ENCODE measurements at regions not wholly inside any gene's neighbourhood (a gene's known extent, or its start where the extent isn't known, plus 50 kb on each side); places are given as distances from the start of the nearest gene placed in this dataset.

DNA sequence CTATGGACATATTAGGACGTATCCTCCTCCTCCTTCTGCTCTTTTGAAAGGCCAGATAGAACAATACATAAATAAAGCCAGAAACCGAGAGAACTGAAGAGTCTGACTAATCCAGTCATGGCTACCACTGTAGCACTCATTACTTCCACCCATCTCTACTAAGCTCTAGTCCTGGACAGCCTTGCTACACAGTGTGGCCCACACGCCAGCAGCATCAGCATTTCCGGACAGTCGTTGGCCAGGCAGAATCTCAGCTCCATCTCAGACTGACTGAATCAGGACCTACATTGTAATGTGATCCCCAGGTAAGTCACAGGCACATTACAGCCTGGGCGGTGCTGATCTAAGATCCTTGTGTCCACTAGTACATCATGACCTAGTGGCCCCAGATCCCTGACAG is 182.9 kb downstream of the DRD1 start:
- TF ChIP-seq, protein P1, sequence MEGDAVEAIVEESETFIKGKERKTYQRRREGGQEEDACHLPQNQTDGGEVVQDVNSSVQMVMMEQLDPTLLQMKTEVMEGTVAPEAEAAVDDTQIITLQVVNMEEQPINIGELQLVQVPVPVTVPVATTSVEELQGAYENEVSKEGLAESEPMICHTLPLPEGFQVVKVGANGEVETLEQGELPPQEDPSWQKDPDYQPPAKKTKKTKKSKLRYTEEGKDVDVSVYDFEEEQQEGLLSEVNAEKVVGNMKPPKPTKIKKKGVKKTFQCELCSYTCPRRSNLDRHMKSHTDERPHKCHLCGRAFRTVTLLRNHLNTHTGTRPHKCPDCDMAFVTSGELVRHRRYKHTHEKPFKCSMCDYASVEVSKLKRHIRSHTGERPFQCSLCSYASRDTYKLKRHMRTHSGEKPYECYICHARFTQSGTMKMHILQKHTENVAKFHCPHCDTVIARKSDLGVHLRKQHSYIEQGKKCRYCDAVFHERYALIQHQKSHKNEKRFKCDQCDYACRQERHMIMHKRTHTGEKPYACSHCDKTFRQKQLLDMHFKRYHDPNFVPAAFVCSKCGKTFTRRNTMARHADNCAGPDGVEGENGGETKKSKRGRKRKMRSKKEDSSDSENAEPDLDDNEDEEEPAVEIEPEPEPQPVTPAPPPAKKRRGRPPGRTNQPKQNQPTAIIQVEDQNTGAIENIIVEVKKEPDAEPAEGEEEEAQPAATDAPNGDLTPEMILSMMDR (IDR thresholded peaks at IDR 0.05; ENCODE audit: unreplicated experiment): no peak
- Mint-ChIP-seq H3K27ac (no peak overlapping the region), H3K36me3 (ENCODE audit: insufficient read depth) (no peaks in the 10 kb centered on the region), H3K27me3 (peaks cover 3% of the 10 kb centered on the region), H3K9me3 (ENCODE audit: low read depth) (no peaks in the 10 kb centered on the region), H3K4me1 (ENCODE audit: low read depth) (peaks cover 3% of the 10 kb centered on the region), H3K4me3 (ENCODE audit: low read depth) (no peak overlapping the region)
- DNase-seq (ENCODE audit: low spot score, unreplicated experiment): no peak

DNA sequence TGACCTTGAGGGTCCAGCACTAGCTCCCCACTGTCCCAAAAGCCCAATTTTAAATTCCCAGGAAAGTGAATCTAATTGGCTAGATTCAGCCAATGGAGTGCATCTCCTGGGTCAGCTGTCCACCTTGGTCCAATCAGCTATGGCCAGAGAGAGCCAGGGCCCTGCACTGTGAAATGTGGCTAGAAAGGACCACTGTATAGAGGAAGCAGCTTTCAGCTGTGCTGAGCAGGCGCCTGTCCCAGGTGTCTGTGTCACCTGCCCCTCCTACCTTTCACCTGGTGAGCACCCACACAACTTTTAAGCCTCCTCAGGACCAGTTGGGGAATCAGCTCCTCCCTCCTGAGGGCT is 186.2 kb downstream of the DRD1 start:
- Mint-ChIP-seq H3K27ac (no peak overlapping the region), H3K4me1 (ENCODE audit: low read depth) (peaks cover 3% of the 10 kb centered on the region), H3K9me3 (ENCODE audit: low read depth) (no peaks in the 10 kb centered on the region), H3K4me3 (ENCODE audit: low read depth) (no peak overlapping the region), H3K36me3 (ENCODE audit: insufficient read depth) (no peaks in the 10 kb centered on the region), H3K27me3 (peaks cover 12% of the 10 kb centered on the region)
- no peak for DNase-seq (ENCODE audit: low spot score, unreplicated experiment)
- TF ChIP-seq, protein P1 (IDR thresholded peaks at IDR 0.05; ENCODE audit: unreplicated experiment): no peak

DNA sequence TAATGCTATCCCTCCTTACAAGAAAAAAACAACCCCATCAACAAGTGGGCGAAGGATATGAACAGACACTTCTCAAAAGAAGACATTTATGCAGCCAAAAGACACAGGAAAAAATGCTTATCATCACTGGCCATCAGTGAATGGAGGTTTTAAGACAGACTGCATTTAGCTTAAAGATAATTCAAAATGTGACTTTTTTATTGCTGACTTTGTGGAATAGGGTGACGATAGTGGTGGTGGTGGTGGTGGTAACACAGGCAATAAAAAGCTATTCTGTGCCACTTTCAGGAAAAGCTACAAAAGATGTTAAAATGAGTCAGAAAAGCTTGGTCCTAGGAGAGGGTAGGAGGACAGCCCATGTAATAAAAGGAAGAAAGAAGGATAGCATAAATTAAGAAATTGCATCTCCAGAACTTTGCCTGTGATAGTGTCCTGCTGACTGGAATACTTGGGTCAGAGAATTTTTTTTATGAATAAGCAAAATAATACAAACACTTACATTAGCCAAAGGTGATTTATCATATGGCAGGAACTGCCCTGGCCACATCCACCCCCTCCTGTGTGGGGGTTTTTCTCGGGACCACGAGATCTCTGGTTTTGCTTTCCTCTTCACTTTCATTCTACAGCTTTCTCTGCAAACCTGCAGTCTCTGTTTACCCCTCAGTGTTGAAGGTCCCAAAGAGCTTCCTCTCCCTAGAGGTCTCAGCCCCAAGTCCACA is 186.7 kb downstream of the DRD1 start:
- Mint-ChIP-seq H3K27me3 (peaks cover 17% of the 10 kb centered on the region), H3K4me1 (ENCODE audit: low read depth) (peaks cover 3% of the 10 kb centered on the region), H3K4me3 (ENCODE audit: low read depth) (no peak overlapping the region), H3K9me3 (ENCODE audit: low read depth) (no peaks in the 10 kb centered on the region), H3K36me3 (ENCODE audit: insufficient read depth) (no peaks in the 10 kb centered on the region), H3K27ac (no peak overlapping the region)
- TF ChIP-seq, protein P1 (IDR thresholded peaks at IDR 0.05; ENCODE audit: unreplicated experiment): no peak
- DNase-seq (ENCODE audit: low spot score, unreplicated experiment): no peak

DNA sequence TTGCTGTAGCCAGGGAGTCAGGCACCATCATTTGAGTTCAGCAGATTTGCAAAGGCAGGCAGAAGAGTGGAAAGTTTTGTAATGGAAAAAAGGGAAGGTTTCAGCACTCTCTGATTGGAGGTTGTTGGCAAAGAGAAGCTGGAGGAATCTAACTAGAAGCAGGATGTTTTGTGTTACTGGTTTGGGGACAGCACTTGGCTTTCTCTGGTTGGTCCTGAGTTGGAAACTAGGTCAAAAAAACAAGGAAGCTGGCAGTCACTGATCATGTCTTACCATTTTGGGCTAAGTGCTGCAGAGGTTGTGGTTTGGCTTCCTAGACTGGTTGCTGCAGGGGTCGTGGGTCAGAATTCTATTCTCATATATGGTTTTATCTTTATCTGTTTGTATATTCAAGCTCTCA is 189.8 kb downstream of the DRD1 start:
- Mint-ChIP-seq H3K4me3 (ENCODE audit: low read depth) (no peak overlapping the region), H3K27me3 (peaks cover 31% of the 10 kb centered on the region)

DNA sequence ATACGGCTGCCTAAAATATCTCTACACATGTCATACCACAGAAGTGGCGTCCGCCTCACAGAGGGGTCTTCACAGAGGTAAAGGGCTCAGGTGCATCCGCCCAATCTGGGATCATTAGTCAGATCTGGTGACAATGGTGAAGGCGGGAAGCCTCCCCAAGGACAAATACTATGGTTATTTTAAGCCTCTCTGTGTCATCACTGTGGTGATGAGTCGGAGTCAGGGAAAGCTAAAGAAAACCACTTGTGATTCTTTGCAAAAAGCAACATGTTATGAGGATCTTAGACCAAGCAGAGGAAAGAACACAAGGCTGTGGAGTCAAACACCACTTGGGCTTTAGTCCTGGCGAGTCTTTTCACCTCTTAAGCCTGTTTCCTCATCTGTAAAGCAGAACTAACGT is 190.4 kb downstream of the DRD1 start:
- H3K9me3 Mint-ChIP-seq (ENCODE audit: low read depth): no peaks in the 10 kb centered on the region
- H3K4me1 Mint-ChIP-seq (ENCODE audit: low read depth): no peaks in the 10 kb centered on the region
- peaks cover 34% of the 10 kb centered on the region for H3K27me3 Mint-ChIP-seq
- DNase-seq (ENCODE audit: low spot score, unreplicated experiment): no peak
- TF ChIP-seq, protein P1 (IDR thresholded peaks at IDR 0.05; ENCODE audit: unreplicated experiment): no peak
- no peaks in the 10 kb centered on the region for H3K36me3 Mint-ChIP-seq (ENCODE audit: insufficient read depth)
- no peak overlapping the region for H3K27ac Mint-ChIP-seq
- H3K4me3 Mint-ChIP-seq (ENCODE audit: low read depth): no peak overlapping the region

More for the DNA sequence above, 189.8 kb downstream of the DRD1 start:
- H3K27ac Mint-ChIP-seq: no peak overlapping the region
- H3K4me1 Mint-ChIP-seq (ENCODE audit: low read depth): peaks cover 1% of the 10 kb centered on the region
- no peak for DNase-seq (ENCODE audit: low spot score, unreplicated experiment)
- no peaks in the 10 kb centered on the region for H3K9me3 Mint-ChIP-seq (ENCODE audit: low read depth)
- TF ChIP-seq, protein P1 (IDR thresholded peaks at IDR 0.05; ENCODE audit: unreplicated experiment): no peak
- no peaks in the 10 kb centered on the region for H3K36me3 Mint-ChIP-seq (ENCODE audit: insufficient read depth)
